GM13977 (cell line): ENCODE measurements at regions not wholly inside any gene's neighbourhood (a gene's known extent, or its start where the extent isn't known, plus 50 kb on each side); places are given as distances from the start of the nearest gene placed in this dataset.

Experiments
- DNase-seq: peaks from one replicate; pipeline ENCODE4 v3.0.0; 2012; ENCODE audit warnings: low spot score
- in situ Hi-C: fragments of 300-500 bp; cut with MboI; formaldehyde crosslinking; loops from one replicate; pipeline ENCODE4 v1.12.0; 2022; ENCODE audit warnings: low sequenced_read_pairs, low pct_unique_long_range_greater_than_20kb, mixed read lengths, inconsistent platforms; ENCODE audit not compliant: unreplicated experiment
- TF ChIP-seq, protein P1 (sequence below): IDR thresholded peaks from 2 replicates; pipeline ENCODE4 v1.5.1; 2012; ENCODE audit warnings: mild to moderate bottlenecking, control low read depth; ENCODE audit not compliant: insufficient read depth; ENCODE audit errors: extremely low read depth, missing control alignments

DNA sequence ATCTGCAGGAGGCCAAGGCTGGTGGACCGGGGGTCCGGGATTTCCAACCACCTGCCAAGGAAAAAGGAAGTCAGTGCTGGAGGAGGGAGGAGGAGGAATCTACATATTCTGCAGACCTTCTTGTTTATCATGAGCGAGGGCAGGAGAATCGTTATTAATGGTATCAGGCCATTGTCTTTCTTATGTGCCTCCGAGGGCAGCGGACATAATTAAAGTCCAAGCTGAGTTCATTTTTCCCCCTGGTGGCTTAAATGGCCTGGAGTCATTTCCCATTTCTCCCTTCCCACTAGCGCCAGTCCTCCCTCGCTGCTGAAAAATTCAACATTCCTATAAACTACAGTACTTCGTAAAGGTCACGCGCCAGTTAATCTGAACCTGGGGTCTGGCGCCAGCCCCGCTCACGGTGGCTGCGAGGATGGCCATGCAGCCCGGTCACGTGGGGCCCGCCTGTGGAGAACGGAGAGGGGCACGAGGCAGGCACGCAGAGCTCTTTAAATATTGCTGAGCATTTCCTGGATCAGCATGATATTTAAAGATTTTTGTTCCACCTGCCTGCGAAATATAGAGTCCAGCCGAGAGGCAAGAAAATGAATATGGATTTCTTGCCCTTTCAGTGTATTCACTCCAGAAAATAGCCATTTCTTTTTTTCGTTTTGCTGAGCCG, 85.2 kb upstream of the PCDH8 start:
- DNase-seq: no peak
- TF ChIP-seq, protein P1, sequence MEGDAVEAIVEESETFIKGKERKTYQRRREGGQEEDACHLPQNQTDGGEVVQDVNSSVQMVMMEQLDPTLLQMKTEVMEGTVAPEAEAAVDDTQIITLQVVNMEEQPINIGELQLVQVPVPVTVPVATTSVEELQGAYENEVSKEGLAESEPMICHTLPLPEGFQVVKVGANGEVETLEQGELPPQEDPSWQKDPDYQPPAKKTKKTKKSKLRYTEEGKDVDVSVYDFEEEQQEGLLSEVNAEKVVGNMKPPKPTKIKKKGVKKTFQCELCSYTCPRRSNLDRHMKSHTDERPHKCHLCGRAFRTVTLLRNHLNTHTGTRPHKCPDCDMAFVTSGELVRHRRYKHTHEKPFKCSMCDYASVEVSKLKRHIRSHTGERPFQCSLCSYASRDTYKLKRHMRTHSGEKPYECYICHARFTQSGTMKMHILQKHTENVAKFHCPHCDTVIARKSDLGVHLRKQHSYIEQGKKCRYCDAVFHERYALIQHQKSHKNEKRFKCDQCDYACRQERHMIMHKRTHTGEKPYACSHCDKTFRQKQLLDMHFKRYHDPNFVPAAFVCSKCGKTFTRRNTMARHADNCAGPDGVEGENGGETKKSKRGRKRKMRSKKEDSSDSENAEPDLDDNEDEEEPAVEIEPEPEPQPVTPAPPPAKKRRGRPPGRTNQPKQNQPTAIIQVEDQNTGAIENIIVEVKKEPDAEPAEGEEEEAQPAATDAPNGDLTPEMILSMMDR: no peak
- in situ Hi-C loops: no loop called here

DNA sequence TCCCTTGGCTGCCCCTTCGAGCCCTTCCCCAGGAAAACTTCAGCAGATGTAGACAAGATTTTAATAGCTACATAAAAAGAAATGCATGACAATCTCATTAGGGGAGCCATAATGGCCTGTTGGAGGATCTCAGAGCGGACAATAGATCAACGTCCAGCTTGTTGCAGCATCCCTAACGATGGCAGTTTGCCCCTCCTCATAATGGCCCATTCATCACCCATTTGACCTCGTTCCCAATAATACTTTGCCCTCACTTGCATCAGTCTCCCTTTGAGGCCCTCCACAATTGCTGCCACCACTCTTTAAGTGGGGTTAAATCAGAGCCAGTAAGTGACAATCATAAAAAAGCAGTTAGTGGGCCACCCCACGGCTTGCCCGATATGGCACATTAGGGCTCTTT, 84.7 kb upstream of the PCDH8 start:
- TF ChIP-seq, protein P1: no peak
- in situ Hi-C loops: no loop called here
- no peak for DNase-seq

DNA sequence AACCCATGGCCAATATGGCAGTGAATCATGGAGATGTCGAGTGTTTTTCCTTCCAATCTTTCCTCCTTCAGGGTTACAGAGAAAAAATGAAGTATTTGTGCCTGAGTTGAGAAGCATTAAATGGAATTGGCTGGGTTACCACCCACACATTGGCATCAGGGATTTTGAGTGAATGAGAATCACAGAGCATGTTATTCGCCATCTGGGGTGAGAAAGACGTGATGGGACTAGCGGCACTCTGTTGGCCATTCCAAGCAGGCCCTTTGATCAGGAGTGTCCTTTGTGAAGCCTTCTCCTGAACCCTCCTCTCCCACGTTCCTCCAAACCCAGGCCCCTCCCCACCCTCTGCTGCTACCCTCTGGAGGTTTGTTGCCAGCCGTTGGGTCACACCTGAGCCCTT, 84.2 kb upstream of the PCDH8 start:
- in situ Hi-C loops: no loop called here
- TF ChIP-seq, protein P1: no peak
- no peak for DNase-seq

DNA sequence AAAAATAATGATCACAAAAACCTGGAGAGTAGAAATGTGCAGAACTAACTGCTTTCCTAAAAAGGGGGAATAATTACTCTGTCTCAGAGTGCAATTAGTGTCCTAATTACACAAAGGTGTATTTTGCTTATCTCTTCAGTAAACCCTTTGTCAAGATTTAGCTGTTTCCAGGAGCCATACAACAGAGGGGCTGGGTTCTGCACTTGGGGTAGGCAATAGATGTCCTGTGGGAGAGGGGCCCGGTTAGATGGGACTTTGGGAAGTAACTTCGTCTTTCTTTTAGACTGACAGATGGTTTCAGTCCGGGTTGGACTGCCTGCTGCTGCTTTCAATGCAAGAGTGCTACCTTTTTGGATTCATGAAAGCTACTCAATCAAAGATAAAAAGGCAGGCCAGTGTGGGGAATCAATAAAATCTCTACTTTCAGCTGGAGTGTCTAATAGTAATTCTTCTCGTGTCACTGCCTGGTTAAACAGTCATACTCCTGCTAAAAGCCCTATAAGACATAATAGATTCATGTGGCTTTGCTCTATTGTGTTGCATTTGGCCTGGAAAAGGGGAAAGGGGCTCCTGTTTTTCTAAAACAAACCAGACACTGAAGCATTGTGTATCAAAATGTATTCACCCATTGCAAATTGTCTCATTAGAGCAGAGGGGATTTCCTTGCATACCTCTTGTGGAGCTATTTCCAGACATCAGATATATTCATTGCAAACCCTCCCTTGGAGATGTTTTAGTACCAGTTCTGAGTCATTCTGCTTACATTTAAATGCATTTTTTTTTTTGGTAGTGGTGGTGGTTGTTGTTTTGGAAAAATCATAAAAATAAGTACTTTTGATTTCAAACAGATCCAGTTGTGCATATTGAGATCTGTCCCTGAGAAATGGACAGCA, 83.3 kb upstream of the PCDH8 start:
- TF ChIP-seq, protein P1: no peak
- no peak for DNase-seq
- in situ Hi-C loops: no loop called here

DNA sequence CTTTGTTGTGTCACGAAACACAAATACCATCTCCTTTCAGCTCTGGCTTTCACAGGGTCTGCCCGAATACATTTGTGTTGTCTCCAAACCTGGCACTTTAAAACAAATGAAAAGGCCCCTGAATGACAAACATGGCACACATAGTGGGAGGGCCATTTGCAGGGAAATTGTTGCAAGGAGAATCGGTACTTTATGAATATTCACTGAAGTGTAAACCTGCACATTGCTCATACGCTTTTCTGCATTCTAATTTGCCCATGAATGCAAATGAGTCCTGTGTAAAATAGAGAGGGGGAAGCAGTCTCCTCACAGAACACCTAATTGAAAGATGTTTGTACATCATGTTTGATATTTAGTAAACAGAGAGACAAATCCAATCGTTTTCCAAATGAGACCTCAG, 82.7 kb upstream of the PCDH8 start:
- DNase-seq: no peak
- in situ Hi-C loops: no loop called here

DNA sequence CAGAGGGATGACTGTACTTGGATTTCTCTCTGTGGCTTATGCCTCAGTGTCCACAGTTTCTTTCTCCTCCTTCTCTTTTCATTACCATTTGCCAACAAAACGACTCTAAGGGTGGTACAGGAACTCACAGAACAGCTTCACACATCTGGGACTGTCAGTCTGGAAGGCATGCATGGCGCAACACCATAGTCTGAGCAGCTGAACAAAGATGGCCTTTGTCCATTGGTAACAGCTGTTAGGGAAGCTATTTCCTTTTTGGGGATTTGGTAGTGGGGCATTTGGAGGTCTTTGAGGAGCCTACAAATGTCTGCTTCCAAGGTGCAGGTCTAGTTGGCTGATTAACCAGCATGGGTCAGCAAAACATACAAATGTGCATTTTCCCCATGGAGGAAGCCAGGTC, 81.4 kb upstream of the PCDH8 start:
- DNase-seq: no peak
- in situ Hi-C loops: no loop called here
- TF ChIP-seq, protein P1: no peak

More for the DNA sequence above, 82.7 kb upstream of the PCDH8 start:
- TF ChIP-seq, protein P1: no peak
